NOMO-1 treated with dmso at 0.1 percent for 144 hours (cell line): ENCODE measurements at regions not wholly inside any gene's neighbourhood (a gene's known extent, or its start where the extent isn't known, plus 50 kb on each side); places are given as distances from the start of the nearest gene placed in this dataset.

Source experiments
- DNase-seq: peaks from one replicate; lab custom pipeline; 2025; ENCODE audit not compliant: unreplicated experiment; lab: John Stamatoyannopoulos, UW

GRCh38 chr12:86837246-86837645 lies 581.1 kb upstream of the MGAT4C start:
- DNase-seq = no peak

GRCh38 chr12:86834217-86834616 lies 578.0 kb upstream of the MGAT4C start:
- no peak for DNase-seq

- no peak for DNase-seq
Observed at GRCh38 chr12:86827409-86827808, 571.2 kb upstream of the MGAT4C start.

- no peak for DNase-seq
Observed at GRCh38 chr12:86826051-86826450, 569.9 kb upstream of the MGAT4C start.

- no peak for DNase-seq
Observed at GRCh38 chr12:86801439-86801838, 545.2 kb upstream of the MGAT4C start.

- no peak for DNase-seq
Observed at GRCh38 chr12:86799616-86800015, 543.4 kb upstream of the MGAT4C start.

GRCh38 chr12:86796550-86796949 lies 540.4 kb upstream of the MGAT4C start:
- DNase-seq = no peak

- DNase-seq = no peak
Observed at GRCh38 chr12:86788661-86789060, 532.5 kb upstream of the MGAT4C start.

- DNase-seq = no peak
Observed at GRCh38 chr12:86787419-86787818, 531.2 kb upstream of the MGAT4C start.

- no peak for DNase-seq
Observed at GRCh38 chr12:86777325-86777724, 521.1 kb upstream of the MGAT4C start.

GRCh38 chr12:86774841-86775388 lies 518.7 kb upstream of the MGAT4C start:
- DNase-seq = no peak

GRCh38 chr12:86772696-86773095 lies 516.5 kb upstream of the MGAT4C start:
- no peak for DNase-seq

GRCh38 chr12:86770871-86771270 lies 514.7 kb upstream of the MGAT4C start:
- no peak for DNase-seq

GRCh38 chr12:86748894-86749293 lies 492.7 kb upstream of the MGAT4C start:
- no peak for DNase-seq

- no peak for DNase-seq
Observed at GRCh38 chr12:86744547-86745212, 488.5 kb upstream of the MGAT4C start.

GRCh38 chr12:86743875-86744536 lies 487.8 kb upstream of the MGAT4C start:
- no peak for DNase-seq

GRCh38 chr12:86741531-86741930 lies 485.3 kb upstream of the MGAT4C start:
- no peak for DNase-seq

GRCh38 chr12:86735851-86736250 lies 479.7 kb upstream of the MGAT4C start:
- DNase-seq = no peak

- DNase-seq = no peak
Observed at GRCh38 chr12:86735072-86735471, 478.9 kb upstream of the MGAT4C start.

GRCh38 chr12:86730233-86730632 lies 474.0 kb upstream of the MGAT4C start:
- no peak for DNase-seq

- DNase-seq = no peak
Observed at GRCh38 chr12:86729739-86730138, 473.5 kb upstream of the MGAT4C start.

GRCh38 chr12:86727160-86727559 lies 471.0 kb upstream of the MGAT4C start:
- DNase-seq = no peak

- DNase-seq = no peak
Observed at GRCh38 chr12:86724716-86725115, 468.5 kb upstream of the MGAT4C start.
